ENCODE measurements at regions not wholly inside any gene's neighbourhood (a gene's known extent, or its start where the extent isn't known, plus 50 kb on each side); places are given as distances from the start of the nearest gene placed in this dataset.

DNA sequence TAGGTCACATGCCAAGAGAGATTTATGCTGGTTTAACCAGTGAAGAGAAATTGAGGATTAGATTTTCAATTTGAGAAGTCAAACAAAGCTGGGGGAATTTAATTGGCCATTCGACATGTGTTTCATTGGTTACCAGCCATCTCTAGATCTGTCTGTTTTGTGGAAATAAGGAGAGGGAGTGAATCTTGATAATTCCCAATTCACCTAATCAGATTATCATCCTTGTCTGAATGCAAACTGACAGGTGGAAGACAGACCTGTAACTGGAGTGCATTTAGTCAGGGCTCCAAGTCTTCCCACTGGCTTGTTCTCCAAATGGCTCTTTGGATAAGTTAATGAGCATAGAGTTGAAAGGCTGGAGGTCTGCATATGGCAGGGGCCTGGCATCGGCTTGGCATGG, 1049.3 kb downstream of the NTRK3 start:
- TF ChIP-seq ZNF8 (CRISPR knock-in tag; IDR thresholded peaks at IDR 0.05) (no peak), ZC3H10 (CRISPR knock-in tag; IDR thresholded peaks at IDR 0.05) (no peak), ARNTL (CRISPR knock-in tag; IDR thresholded peaks at IDR 0.05; ENCODE audit: borderline replicate concordance, low read depth) (no peak)

All from SK-N-SH treated with all-trans-retinoic acid at 6 μM for 48 hours (cell line).